HepG2 (cell line): ENCODE measurements at regions not wholly inside any gene's neighbourhood (a gene's known extent, or its start where the extent isn't known, plus 50 kb on each side); places are given as distances from the start of the nearest gene placed in this dataset.

Experiments
- BRCA1 ChIP-seq: sonication (generic); formaldehyde crosslinking; IDR thresholded peaks from 2 replicates; pipeline ENCODE4 v1.4.0; 2020; ENCODE audit warnings: missing genetic modification reagents
- GABPA ChIP-seq, 2 experiments: IDR thresholded peaks; 2 replicates each; pipeline ENCODE4 v1.6.1; 2011 to 2016; ENCODE audit warnings: low read depth in 2 of 2, low read length in 1 of 2, missing biosample characterization in 1 of 2, missing genetic modification characterization in 1 of 2
- HNF4A ChIP-seq: sonication (generic); formaldehyde crosslinking; IDR thresholded peaks from 2 replicates; pipeline ENCODE4 v1.4.0; 2020; ENCODE audit warnings: missing genetic modification reagents
- KMT2A ChIP-seq: sonication (generic); formaldehyde crosslinking; IDR thresholded peaks from 2 replicates; pipeline ENCODE4 v1.4.0; 2020; ENCODE audit warnings: missing genetic modification reagents
- REST ChIP-seq, 2 experiments: IDR thresholded peaks; 2 replicates each; pipeline ENCODE4 v1.6.1; 2011 to 2012; ENCODE audit warnings: low read length in 2 of 2, borderline replicate concordance in 1 of 2, low read depth in 1 of 2, mild to moderate bottlenecking in 1 of 2, moderate library complexity in 1 of 2
- SETDB1 ChIP-seq: sonication (generic); formaldehyde crosslinking; IDR thresholded peaks from 2 replicates; pipeline ENCODE4 v1.5.1; 2020; ENCODE audit warnings: missing genetic modification reagents, mild to moderate bottlenecking, borderline replicate concordance
- SMAD3 ChIP-seq: sonication (generic); formaldehyde crosslinking; IDR thresholded peaks from 2 replicates; pipeline ENCODE4 v1.4.0; 2020; ENCODE audit warnings: missing genetic modification reagents
- SP1 ChIP-seq, 2 experiments: fragments of 450-650 bp in 1 of 2; sonication (generic) in 1 of 2; formaldehyde crosslinking in 1 of 2; IDR thresholded peaks; 2 replicates each; pipeline versions ENCODE4 v1.4.0 to v1.6.1; 2016 to 2020; ENCODE audit warnings: missing genetic modification reagents in 1 of 2
- ZKSCAN8 ChIP-seq: IDR thresholded peaks from 2 replicates; pipeline ENCODE4 v1.6.1; 2016; ENCODE audit warnings: borderline replicate concordance, missing genetic modification reagents, missing compliant biosample characterization
- ZNF282 ChIP-seq: fragments of 450-650 bp; IDR thresholded peaks from 2 replicates; pipeline ENCODE4 v1.6.1; 2018; ENCODE audit not compliant: partially characterized antibody
- ZNF556 ChIP-seq: sonication (generic); formaldehyde crosslinking; IDR thresholded peaks from 2 replicates; pipeline ENCODE4 v1.4.0; 2020; ENCODE audit warnings: mild to moderate bottlenecking, missing genetic modification reagents, borderline replicate concordance
- TF ChIP-seq, protein P1 (sequence below): sonication (generic); formaldehyde crosslinking; IDR thresholded peaks from 2 replicates; pipeline ENCODE4 v1.5.0; 2020; ENCODE audit warnings: mild to moderate bottlenecking, missing genetic modification reagents, moderate library complexity
- TF ChIP-seq, protein P2 (sequence below): sonication (generic); formaldehyde crosslinking; IDR thresholded peaks from 2 replicates; pipeline ENCODE4 v1.4.0; 2020; ENCODE audit warnings: missing genetic modification reagents

DNA sequence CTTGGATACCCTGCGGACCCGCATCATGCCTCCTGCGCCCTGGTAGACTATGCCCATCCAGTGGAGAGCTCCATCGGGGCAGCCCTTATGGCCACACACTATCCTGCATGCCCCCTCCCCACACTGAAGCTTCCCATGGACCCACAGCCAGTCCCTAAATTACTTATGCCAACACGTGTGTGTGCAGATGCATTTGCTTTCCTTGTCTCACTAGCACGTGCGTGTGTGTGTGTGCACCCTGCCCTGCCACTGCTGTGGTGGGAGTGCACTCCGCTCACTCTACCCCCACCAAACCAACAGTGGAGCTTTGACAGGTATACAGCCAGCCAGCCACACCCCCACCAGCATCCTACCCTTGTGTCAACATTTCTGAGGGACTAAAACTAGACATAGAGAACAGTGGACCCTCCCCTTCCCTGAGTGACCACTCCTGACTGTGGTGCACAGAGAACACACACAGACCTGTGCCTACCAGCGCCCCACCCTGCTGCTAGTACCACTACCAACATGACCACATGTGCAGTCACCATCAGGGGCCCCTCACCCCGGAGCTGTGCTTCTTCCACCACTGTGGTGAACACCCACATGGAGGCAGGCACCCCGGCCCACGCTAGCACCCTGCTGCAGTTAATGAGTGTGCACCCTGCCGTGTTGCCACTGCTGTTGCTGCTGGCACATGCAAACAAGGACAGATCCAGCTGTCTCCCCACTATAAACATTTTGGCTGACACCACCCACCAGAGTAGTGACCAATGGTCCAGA lies 310.8 kb downstream of the GABRB3 start:
- no peak for TF ChIP-seq ZNF282
- no peak for TF ChIP-seq SMAD3 (CRISPR knock-in tag)
- no peak for TF ChIP-seq BRCA1 (CRISPR knock-in tag)
- TF ChIP-seq ZNF556 (CRISPR knock-in tag): no peak
- no peak for TF ChIP-seq KMT2A (CRISPR knock-in tag)
- TF ChIP-seq, protein P1, sequence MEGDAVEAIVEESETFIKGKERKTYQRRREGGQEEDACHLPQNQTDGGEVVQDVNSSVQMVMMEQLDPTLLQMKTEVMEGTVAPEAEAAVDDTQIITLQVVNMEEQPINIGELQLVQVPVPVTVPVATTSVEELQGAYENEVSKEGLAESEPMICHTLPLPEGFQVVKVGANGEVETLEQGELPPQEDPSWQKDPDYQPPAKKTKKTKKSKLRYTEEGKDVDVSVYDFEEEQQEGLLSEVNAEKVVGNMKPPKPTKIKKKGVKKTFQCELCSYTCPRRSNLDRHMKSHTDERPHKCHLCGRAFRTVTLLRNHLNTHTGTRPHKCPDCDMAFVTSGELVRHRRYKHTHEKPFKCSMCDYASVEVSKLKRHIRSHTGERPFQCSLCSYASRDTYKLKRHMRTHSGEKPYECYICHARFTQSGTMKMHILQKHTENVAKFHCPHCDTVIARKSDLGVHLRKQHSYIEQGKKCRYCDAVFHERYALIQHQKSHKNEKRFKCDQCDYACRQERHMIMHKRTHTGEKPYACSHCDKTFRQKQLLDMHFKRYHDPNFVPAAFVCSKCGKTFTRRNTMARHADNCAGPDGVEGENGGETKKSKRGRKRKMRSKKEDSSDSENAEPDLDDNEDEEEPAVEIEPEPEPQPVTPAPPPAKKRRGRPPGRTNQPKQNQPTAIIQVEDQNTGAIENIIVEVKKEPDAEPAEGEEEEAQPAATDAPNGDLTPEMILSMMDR (CRISPR knock-in tag): no peak
- TF ChIP-seq SP1 (IDR thresholded peaks at IDR 0.05): no peak
- no peak for TF ChIP-seq SP1 (CRISPR knock-in tag; IDR thresholded peaks at IDR 0.05)
- no peak for TF ChIP-seq HNF4A (CRISPR knock-in tag)
- TF ChIP-seq SETDB1 (CRISPR knock-in tag): no peak
- no peak for TF ChIP-seq REST (IDR thresholded peaks at IDR 0.05; ENCODE audit: borderline replicate concordance in 1 of 2, low read depth in 1 of 2, low read length in 2 of 2)
- no peak for TF ChIP-seq ZKSCAN8
- no peak for TF ChIP-seq GABPA (IDR thresholded peaks at IDR 0.05; ENCODE audit: low read depth, low read length)
- TF ChIP-seq GABPA (CRISPR knock-in tag; IDR thresholded peaks at IDR 0.05; ENCODE audit: low read depth): no peak
- TF ChIP-seq, protein P2, sequence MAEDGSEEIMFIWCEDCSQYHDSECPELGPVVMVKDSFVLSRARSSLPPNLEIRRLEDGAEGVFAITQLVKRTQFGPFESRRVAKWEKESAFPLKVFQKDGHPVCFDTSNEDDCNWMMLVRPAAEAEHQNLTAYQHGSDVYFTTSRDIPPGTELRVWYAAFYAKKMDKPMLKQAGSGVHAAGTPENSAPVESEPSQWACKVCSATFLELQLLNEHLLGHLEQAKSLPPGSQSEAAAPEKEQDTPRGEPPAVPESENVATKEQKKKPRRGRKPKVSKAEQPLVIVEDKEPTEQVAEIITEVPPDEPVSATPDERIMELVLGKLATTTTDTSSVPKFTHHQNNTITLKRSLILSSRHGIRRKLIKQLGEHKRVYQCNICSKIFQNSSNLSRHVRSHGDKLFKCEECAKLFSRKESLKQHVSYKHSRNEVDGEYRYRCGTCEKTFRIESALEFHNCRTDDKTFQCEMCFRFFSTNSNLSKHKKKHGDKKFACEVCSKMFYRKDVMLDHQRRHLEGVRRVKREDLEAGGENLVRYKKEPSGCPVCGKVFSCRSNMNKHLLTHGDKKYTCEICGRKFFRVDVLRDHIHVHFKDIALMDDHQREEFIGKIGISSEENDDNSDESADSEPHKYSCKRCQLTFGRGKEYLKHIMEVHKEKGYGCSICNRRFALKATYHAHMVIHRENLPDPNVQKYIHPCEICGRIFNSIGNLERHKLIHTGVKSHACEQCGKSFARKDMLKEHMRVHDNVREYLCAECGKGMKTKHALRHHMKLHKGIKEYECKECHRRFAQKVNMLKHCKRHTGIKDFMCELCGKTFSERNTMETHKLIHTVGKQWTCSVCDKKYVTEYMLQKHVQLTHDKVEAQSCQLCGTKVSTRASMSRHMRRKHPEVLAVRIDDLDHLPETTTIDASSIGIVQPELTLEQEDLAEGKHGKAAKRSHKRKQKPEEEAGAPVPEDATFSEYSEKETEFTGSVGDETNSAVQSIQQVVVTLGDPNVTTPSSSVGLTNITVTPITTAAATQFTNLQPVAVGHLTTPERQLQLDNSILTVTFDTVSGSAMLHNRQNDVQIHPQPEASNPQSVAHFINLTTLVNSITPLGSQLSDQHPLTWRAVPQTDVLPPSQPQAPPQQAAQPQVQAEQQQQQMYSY (CRISPR knock-in tag): no peak
